ENCODE measurements at regions not wholly inside any gene's neighbourhood (a gene's known extent, or its start where the extent isn't known, plus 50 kb on each side); places are given as distances from the start of the nearest gene placed in this dataset.

DNA sequence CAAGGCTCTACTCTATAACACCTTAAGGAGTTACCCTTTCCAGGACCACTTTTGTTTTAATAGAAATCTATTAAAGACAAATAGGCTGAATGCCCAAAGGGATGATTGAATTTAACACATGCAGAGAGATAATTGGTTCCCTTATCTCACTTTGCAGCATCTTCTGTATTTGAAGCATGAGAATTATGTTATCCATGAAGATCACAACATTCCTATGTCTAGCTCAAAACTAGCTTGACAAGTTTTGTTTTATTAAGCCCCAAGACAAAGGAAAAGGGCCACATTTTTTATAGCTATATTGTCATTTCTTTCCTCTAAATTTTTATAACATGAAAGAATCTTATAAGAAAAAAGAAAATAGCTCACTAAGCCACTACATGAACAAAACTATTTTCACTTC is 57.9 kb upstream of the FTMT start:
- H3K79me2 ChIP-seq (ENCODE audit: control insufficient read depth, low read length): no peaks in the 10 kb centered on the region
- H3K27me3 ChIP-seq (ENCODE audit: control insufficient read depth, low read length): no peaks in the 10 kb centered on the region
- no peak overlapping the region for H3K27ac ChIP-seq (ENCODE audit: low read depth, low read length)
- no peak overlapping the region for H3K4me3 ChIP-seq (ENCODE audit: low read length)
- H3K36me3 ChIP-seq (ENCODE audit: control insufficient read depth, low read length): no peaks in the 10 kb centered on the region
- H3K9me3 ChIP-seq (ENCODE audit: control insufficient read depth, insufficient read depth, low read length): no peaks in the 10 kb centered on the region
- no peaks in the 10 kb centered on the region for H3K4me1 ChIP-seq (ENCODE audit: control insufficient read depth, low read length)
- no peaks in the 10 kb centered on the region for H4K20me1 ChIP-seq (ENCODE audit: control insufficient read depth, insufficient read depth, low read depth, low read length)
- TF ChIP-seq EZH2phosphoT487 (IDR thresholded peaks at IDR 0.05; ENCODE audit: borderline replicate concordance, low read length) (no peak), CTCF (IDR thresholded peaks at IDR 0.05; ENCODE audit: low read depth, low read length, poor library complexity, severe bottlenecking) (no peak)
- H3K9me2 ChIP-seq (replicated peaks; ENCODE audit: control insufficient read depth, low read length): no peaks in the 10 kb centered on the region
- no peak overlapping the region for H3K4me2 ChIP-seq (ENCODE audit: low read length)
- no peaks in the 10 kb centered on the region for H3F3A ChIP-seq (ENCODE audit: control insufficient read depth, insufficient read depth)

DNA sequence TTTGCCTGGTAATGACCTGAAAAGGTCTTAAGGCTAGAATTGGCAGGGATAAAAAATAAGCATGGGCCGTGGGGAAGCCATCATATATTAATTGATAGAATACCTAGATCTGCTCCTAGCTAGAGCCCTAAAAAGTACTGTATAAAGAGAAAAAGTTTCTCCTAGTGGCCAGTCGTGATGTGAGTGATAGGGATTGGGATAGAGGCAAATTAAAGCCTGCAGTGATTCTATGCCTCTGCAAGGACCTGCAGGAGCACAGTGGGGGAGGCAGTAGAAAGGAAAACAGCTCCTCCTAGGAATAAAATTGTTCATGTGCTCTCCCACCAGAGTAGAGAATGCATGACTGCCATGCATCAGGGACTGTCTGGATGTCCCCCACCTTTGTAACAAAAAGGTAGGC is 56.2 kb upstream of the FTMT start:
- no peaks in the 10 kb centered on the region for H4K20me1 ChIP-seq (ENCODE audit: control insufficient read depth, insufficient read depth, low read depth, low read length)
- no peaks in the 10 kb centered on the region for H3K9me3 ChIP-seq (ENCODE audit: control insufficient read depth, insufficient read depth, low read length)
- H3F3A ChIP-seq (ENCODE audit: control insufficient read depth, insufficient read depth): no peaks in the 10 kb centered on the region
- no peak overlapping the region for H3K27ac ChIP-seq (ENCODE audit: low read depth, low read length)
- no peak overlapping the region for H3K4me3 ChIP-seq (ENCODE audit: low read length)
- H3K27me3 ChIP-seq (ENCODE audit: control insufficient read depth, low read length): no peaks in the 10 kb centered on the region
- TF ChIP-seq CTCF (IDR thresholded peaks at IDR 0.05; ENCODE audit: low read depth, low read length, poor library complexity, severe bottlenecking): no peak
- TF ChIP-seq EZH2phosphoT487 (IDR thresholded peaks at IDR 0.05; ENCODE audit: borderline replicate concordance, low read length): no peak
- H3K4me1 ChIP-seq (ENCODE audit: control insufficient read depth, low read length): no peaks in the 10 kb centered on the region
- H3K79me2 ChIP-seq (ENCODE audit: control insufficient read depth, low read length): no peaks in the 10 kb centered on the region
- no peaks in the 10 kb centered on the region for H3K9me2 ChIP-seq (replicated peaks; ENCODE audit: control insufficient read depth, low read length)
- H3K4me2 ChIP-seq (ENCODE audit: low read length): no peak overlapping the region
- no peaks in the 10 kb centered on the region for H3K36me3 ChIP-seq (ENCODE audit: control insufficient read depth, low read length)

DNA sequence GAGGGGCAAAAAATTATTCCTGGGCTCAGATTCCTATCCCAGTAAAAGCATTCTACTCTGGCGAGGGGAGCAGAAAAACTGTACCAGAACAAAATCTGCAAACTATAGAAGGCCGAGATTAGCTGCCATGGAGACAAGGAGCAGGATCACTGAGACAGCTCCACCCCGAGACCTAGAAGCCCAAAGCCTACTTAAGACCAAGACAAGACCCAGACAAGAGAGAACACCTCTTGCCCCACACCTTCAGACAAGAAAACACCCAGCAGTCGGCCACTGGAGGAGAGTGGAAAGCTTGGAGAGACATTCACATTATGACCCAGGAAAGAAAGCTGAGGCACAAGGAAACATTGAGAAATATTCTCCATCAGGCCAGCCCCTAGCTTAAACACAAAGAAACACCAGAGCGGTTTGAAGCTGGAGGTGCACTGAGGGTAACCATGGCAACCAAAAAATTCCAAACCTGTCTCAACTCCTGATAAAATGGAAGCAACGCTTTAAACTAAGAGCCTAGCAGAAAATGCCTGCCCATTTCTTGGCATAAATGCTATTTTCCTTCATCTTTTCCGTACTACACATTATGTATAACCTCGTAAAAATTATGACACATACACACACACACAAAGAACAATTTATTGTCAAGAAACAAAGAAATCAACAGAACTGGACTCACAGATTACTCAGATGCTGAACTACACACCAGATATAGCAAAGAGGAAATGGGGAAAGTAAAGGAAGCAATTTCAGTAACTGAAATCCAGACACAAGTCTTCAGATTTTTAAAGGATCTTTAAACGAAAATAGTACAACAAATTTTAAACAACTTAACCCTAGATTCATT is 53.8 kb upstream of the FTMT start:
- no peak overlapping the region for H3K4me3 ChIP-seq (ENCODE audit: low read length)
- no peak for TF ChIP-seq CTCF (IDR thresholded peaks at IDR 0.05; ENCODE audit: low read depth, low read length, poor library complexity, severe bottlenecking)
- TF ChIP-seq EZH2phosphoT487 (IDR thresholded peaks at IDR 0.05; ENCODE audit: borderline replicate concordance, low read length): no peak
- H3K4me2 ChIP-seq (ENCODE audit: low read length): no peak overlapping the region
- no peaks in the 10 kb centered on the region for H3K4me1 ChIP-seq (ENCODE audit: control insufficient read depth, low read length)
- H3K79me2 ChIP-seq (ENCODE audit: control insufficient read depth, low read length): no peaks in the 10 kb centered on the region
- no peaks in the 10 kb centered on the region for H3K27me3 ChIP-seq (ENCODE audit: control insufficient read depth, low read length)
- H3K27ac ChIP-seq (ENCODE audit: low read depth, low read length): no peak overlapping the region
- no peaks in the 10 kb centered on the region for H4K20me1 ChIP-seq (ENCODE audit: control insufficient read depth, insufficient read depth, low read depth, low read length)
- H3K9me2 ChIP-seq (replicated peaks; ENCODE audit: control insufficient read depth, low read length): no peaks in the 10 kb centered on the region
- no peaks in the 10 kb centered on the region for H3K9me3 ChIP-seq (ENCODE audit: control insufficient read depth, insufficient read depth, low read length)
- no peaks in the 10 kb centered on the region for H3F3A ChIP-seq (ENCODE audit: control insufficient read depth, insufficient read depth)
- no peaks in the 10 kb centered on the region for H3K36me3 ChIP-seq (ENCODE audit: control insufficient read depth, low read length)
